ENCODE measurements at regions not wholly inside any gene's neighbourhood (a gene's known extent, or its start where the extent isn't known, plus 50 kb on each side); places are given as distances from the start of the nearest gene placed in this dataset.

GRCh38 chr2:67272195-67272594, 124.9 kb upstream of the ETAA1 start:
- no peaks in the 10 kb centered on the region for H3K9me3 ChIP-seq
- no peaks in the 10 kb centered on the region for H3K4me1 ChIP-seq (ENCODE audit: control insufficient read depth in 1 of 2, low read depth in 2 of 2)
- H3K4me3 ChIP-seq: no peak overlapping the region
- H3K36me3 ChIP-seq: no peaks in the 10 kb centered on the region
- no peak for TF ChIP-seq CTCF (IDR thresholded peaks at IDR 0.05)
- no peak for DNase-seq (ENCODE audit: low spot score)
- no peak overlapping the region for H3K27ac ChIP-seq
- H3K27me3 ChIP-seq (replicated peaks; ENCODE audit: insufficient read depth): no peaks in the 10 kb centered on the region
- ATAC-seq (ENCODE audit: insufficient number of reproducible peaks, low FRiP score, low read depth): no peak

DNA sequence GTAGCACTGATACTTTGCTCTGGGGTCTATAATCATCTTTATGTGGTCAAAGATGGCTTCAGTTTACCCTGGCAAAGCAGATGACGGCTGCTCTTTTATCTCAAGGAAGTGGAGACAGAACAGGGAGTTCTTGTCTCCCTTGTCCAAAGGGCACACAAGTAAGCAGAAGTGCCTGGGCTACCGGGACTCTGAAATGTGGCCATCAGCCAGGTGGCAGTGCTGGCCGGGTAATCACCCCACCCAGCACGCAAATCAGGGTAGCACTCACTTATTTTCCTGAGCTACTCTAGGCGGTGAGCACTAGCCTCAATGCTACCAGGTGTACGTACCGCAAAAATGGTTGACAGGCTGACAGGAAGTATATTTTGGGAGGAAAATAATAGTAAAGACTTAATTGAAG, 119.7 kb upstream of the ETAA1 start:
- ATAC-seq (ENCODE audit: insufficient number of reproducible peaks, low FRiP score, low read depth): no peak

DNA sequence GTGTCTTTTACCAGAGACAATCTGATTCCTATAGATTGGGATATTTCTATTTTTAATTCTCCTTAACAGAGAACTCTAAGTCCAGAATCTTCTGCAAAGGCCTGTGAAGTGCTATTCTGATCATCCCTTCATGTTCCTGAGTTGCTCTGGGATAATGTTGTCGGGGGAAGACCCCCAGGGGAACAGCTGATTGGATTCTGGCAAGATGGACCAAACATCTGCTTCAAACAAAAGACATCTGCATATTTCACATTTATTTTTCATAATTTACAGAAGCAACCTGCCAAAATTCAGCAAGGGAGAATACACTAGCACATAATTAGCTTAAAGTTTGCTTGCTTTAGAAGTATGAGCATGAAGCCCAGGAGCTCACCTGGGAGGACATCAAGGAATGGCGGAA, 116.0 kb upstream of the ETAA1 start:
- TF ChIP-seq CTCF (IDR thresholded peaks at IDR 0.05): no peak
- H3K4me1 ChIP-seq (ENCODE audit: control insufficient read depth in 1 of 2, low read depth in 2 of 2): no peaks in the 10 kb centered on the region
- ATAC-seq (ENCODE audit: insufficient number of reproducible peaks, low FRiP score, low read depth) (no peak), DNase-seq (ENCODE audit: low spot score) (no peak)
- H3K27ac ChIP-seq: no peak overlapping the region
- H3K36me3 ChIP-seq: no peaks in the 10 kb centered on the region
- no peak overlapping the region for H3K4me3 ChIP-seq
- no peaks in the 10 kb centered on the region for H3K27me3 ChIP-seq (replicated peaks; ENCODE audit: insufficient read depth)
- H3K9me3 ChIP-seq: no peaks in the 10 kb centered on the region

More for the DNA sequence above, 119.7 kb upstream of the ETAA1 start:
- DNase-seq (ENCODE audit: low spot score): no peak
- H3K27ac ChIP-seq: no peak overlapping the region
- TF ChIP-seq CTCF (IDR thresholded peaks at IDR 0.05): no peak
- H3K27me3 ChIP-seq (replicated peaks; ENCODE audit: insufficient read depth): no peaks in the 10 kb centered on the region
- no peak overlapping the region for H3K4me3 ChIP-seq
- H3K36me3 ChIP-seq: no peaks in the 10 kb centered on the region
- no peaks in the 10 kb centered on the region for H3K4me1 ChIP-seq (ENCODE audit: control insufficient read depth in 1 of 2, low read depth in 2 of 2)
- no peaks in the 10 kb centered on the region for H3K9me3 ChIP-seq

DNA sequence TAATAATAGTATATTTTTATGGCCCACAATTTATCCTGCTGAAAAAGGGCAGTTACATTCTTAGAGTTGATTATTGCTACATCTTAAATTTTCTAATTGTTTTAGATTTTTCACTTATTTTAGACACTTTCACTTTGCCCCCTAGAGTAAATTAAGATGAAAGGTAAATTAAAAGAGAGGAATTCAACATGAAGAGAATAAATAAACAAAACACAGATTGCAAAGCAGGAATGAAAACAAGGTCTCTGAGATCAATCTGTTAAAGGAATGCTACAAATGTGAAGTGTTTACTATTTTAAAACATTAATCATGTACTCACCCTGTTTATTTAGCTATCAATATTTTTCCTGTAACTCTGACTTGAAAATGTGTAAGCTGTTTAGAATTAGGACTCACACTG, 113.5 kb upstream of the ETAA1 start:
- Histone ChIP-seq H3K4me1 (ENCODE audit: control insufficient read depth in 1 of 2, low read depth in 2 of 2) (no peaks in the 10 kb centered on the region), H3K27me3 (replicated peaks; ENCODE audit: insufficient read depth) (no peaks in the 10 kb centered on the region), H3K4me3 (no peak overlapping the region), H3K36me3 (no peaks in the 10 kb centered on the region), H3K9me3 (no peaks in the 10 kb centered on the region), H3K27ac (no peak overlapping the region)
- no peak for DNase-seq (ENCODE audit: low spot score)
- ATAC-seq (ENCODE audit: insufficient number of reproducible peaks, low FRiP score, low read depth): no peak
- no peak for TF ChIP-seq CTCF (IDR thresholded peaks at IDR 0.05)

DNA sequence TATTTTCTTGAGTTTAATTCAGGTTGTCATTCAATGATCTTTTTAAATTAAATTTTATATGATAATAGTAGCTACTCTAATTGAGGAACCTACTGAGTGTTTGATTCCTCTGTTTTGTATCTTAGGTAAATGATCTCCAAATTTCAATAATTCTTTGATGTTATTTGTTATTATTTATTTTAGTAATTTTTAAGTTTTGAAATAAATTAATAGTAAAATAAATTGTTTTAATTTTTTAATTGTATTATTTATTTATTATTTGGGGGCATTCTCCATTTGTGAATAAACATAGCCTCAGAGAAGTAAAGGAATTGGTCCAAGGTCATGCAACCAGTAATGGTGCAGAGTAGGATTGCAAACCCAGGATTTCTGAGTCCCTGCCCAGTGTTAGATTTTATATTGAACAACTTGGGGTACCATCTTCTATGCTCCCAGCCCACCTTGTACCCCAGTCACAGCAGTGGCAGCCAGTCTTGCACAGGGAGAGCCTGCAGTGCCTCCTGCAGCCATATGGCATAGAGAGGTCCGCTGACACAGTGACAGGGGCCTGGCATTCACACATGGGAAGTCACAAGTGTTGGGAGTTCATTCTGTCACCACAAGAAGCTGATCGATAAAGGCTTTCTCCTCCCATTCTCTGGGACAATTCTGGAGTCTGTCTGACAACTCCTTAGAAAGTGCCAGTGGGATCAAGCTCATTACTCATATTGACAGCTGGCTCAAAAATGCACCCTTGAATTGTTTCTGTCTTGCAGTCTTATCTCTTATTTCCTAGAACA, 110.0 kb upstream of the ETAA1 start:
- no peaks in the 10 kb centered on the region for H3K9me3 ChIP-seq

More for the DNA sequence above, 110.0 kb upstream of the ETAA1 start:
- H3K4me3 ChIP-seq: no peak overlapping the region
- no peaks in the 10 kb centered on the region for H3K36me3 ChIP-seq
- DNase-seq (ENCODE audit: low spot score) (no peak), ATAC-seq (ENCODE audit: insufficient number of reproducible peaks, low FRiP score, low read depth) (no peak)
- no peaks in the 10 kb centered on the region for H3K27me3 ChIP-seq (replicated peaks; ENCODE audit: insufficient read depth)
- no peak overlapping the region for H3K27ac ChIP-seq
- no peak for TF ChIP-seq CTCF (IDR thresholded peaks at IDR 0.05)
- H3K4me1 ChIP-seq (ENCODE audit: control insufficient read depth in 1 of 2, low read depth in 2 of 2): peaks cover 0 to 12% of the 10 kb centered on the region in 2 donors
